ENCODE measurements at regions not wholly inside any gene's neighbourhood (a gene's known extent, or its start where the extent isn't known, plus 50 kb on each side); places are given as distances from the start of the nearest gene placed in this dataset.
"Not testable (repeated sequence)": the region's sequence is repeated elsewhere in the genome, so short reads cannot be mapped to it uniquely, and the experiment has no call there.

DNA sequence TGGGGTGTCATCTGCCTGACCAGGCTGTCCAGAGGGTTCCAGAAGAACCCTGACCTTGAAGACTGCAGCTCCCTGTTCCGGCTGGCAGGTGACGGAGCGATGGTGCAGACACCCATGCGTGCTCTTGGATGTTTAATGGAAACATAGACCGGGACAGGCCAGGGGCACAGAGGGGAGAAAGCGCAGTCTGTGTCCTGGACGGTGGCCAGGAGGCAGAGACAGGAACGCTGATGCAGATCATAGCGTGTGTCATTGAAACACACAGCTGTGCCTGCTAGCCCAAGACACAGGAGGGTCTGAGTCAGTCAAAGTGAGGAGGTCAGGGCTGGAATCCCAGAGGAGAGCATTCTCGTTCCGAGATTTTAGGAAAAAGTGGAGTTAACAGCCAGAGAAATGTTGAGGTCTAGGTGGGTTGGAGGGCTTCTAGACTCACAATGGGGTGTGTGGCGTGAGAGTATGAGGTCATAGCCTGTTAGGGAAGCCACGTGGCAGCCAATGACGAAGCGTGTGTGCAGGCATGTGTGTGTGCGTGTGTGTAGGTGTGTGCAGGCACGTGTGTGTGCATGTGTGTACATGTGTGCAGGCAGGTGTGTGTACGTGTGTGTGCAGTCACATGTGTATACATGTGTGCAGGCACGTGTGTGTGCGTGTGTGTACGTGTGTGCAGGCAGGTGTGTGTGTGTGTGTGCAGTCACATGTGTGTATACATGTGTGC, 167.0 kb downstream of the ERMARD start:
- no peak for DNase-seq

GRCh38 chr6:169917153-169917552, 165.7 kb downstream of the ERMARD start:
- DNase-seq, result no peak

DNA sequence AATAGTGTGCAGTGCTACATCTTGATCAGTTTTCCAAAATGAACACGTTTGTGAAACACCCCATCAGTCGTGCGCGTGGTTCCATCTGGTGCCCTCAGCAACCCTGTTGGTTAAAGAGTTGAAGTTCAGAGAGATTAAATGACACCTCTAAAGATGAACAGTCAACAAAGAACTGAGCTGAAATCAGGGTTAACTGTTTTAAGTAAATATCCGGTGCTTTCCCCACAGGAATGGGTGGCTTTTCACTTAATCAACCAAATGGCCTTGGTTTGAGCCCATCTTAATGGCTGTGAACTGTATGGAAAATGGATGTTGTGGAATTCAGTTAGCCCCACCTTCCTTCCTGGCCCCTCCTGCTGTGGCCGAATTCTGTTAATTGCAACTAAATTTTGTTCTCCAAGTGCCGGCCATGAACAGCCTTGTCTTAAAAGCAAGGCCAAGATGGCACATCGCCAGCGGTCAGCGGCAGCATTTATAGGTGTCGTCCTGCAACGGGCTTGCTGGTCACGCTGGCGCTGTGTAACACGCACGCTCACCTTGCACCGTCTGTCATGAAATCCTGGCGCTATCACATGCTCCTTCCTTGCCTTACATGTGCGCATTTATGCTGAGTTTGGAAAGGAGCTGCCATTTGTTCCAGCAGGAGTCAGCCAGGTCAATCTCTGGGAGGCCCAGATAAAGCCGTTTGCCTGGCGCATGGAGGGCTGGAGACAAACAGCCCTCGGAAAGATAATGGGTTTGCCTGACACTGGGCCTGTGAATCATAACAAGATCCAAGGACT, 164.5 kb downstream of the ERMARD start:
- DNase-seq, result no peak

GRCh38 chr6:169913745-169914144, 162.3 kb downstream of the ERMARD start:
- not testable (repeated sequence) for DNase-seq

- DNase-seq, result no peak
Observed at GRCh38 chr6:169913096-169913638, 161.7 kb downstream of the ERMARD start.

- no peak for DNase-seq
Observed at GRCh38 chr6:169912266-169913095, 161.1 kb downstream of the ERMARD start.

GRCh38 chr6:169911264-169912263, 160.1 kb downstream of the ERMARD start:
- DNase-seq, result no peak

DNA sequence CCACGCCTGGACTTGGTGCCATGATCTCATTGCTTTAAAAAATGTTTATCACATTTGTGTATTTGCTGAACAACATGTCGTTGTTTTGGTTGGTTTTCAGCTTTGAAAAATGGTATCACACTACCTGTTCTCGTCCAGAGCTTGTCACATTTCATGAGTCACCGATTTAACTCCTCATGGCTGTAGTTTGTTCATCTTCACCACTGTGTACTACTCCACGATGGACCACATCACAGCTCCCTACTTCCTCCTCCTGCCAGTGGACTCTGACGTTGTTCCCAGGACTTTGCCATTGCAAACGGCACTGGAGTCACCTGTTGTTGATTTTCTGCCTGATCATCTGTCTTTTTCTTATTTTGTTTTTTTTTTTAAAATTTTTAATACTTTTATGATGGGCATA, 157.7 kb downstream of the ERMARD start:
- no peak for DNase-seq

GRCh38 chr6:169908403-169908933, 157.0 kb downstream of the ERMARD start:
- DNase-seq, result no peak

DNA sequence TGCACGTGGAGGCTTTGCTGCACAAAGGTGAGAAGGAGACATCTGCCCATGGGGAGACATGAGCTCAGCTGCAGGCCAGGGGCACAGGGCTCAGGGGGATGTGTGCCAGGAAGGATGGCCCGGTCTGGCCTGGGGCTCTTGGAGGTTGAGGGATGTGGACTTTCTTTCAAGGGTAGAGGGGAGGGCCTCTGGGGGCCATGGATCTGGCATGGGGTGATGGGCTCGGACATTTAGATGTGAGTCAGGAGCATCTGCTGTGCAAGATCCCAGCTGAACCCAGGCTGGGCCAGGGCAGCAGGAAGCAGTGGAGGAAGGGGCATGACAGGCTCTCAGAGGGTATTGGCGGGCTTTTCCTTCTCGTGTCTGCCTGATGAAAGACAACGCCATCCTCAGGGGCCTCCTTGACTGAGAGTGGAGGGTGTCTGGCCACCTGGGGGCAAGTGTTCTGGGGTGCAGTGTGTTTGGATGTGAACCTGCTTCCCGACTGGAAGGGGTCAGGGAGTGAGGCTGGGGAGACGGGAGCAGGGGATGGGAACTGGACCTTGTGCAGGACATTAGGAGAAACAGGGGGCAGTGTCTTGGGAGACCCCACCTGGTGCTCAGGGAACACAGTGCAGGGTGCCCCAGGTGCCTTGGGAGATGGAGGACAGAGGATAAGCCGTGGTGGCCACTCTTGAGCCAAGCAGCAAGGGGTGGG, 156.1 kb downstream of the ERMARD start:
- no peak for DNase-seq

GRCh38 chr6:169906688-169907418, 155.4 kb downstream of the ERMARD start:
- DNase-seq, result no peak

GRCh38 chr6:169906004-169906687, 154.7 kb downstream of the ERMARD start:
- no peak for DNase-seq

GRCh38 chr6:169905041-169905807, 153.8 kb downstream of the ERMARD start:
- DNase-seq, result no peak

DNA sequence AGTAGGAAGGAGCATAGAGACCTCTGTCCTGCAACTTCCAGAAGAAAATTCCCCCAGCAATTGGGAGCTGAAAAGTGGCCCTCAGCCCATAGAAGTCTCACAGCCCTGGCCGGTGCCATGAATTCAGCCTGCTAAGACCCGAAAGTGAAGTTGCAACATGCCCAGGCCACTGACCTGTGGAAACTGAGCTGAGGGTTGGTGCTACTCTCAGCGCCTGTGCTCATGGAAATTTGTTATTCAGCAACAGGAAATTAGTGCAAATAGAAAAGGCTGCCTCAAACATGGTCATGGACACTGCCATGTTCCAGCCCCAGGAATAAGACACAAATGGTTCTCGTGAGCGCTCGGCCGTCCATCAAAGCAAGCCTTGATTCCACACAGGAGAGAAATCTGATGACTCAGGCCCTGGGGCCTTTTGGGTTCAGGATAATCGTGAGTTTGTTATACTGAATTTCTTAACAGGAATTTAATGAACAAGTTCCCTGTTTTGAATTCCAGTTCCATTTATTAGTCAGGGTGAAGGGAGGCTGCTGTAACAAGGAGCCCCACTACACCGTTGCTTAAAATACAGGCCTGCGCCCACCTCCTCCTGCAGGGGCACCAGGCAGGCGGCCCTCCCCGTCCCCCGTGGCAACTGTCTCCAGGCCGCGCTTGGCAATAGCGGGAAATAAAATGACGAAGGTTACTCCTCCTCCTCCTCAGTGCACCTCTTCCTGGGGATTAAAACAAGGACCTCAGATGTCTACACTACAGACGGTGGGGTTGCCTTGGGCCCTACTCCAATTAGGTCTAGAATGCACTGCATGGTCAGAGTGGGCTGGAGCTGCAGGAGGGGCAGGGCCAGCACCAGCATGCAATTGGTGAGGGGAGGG, 152.9 kb downstream of the ERMARD start:
- no peak for DNase-seq

- DNase-seq, result no peak
Observed at GRCh38 chr6:169903122-169903521, 151.7 kb downstream of the ERMARD start.

- DNase-seq, result no peak
Observed at GRCh38 chr6:169902604-169903003, 151.2 kb downstream of the ERMARD start.

- no peak for DNase-seq
Observed at GRCh38 chr6:169902070-169902469, 150.6 kb downstream of the ERMARD start.

Data from activated CD4-positive, alpha-beta T cell treated with anti-CD3 and anti-CD28 coated beads for 1 hour (primary cell).